GM23338 (cell line): ENCODE measurements at regions not wholly inside any gene's neighbourhood (a gene's known extent, or its start where the extent isn't known, plus 50 kb on each side); places are given as distances from the start of the nearest gene placed in this dataset.

Source experiments
- ATAC-seq: fragments of 200-7000 bp; cut with Tn5 transposase; 3 replicates; pipeline ENCODE4 v1.9.1; 2020
- DNase-seq: peaks from one replicate; pipeline ENCODE4 v3.0.0-alpha.2; 2015; ENCODE audit warnings: low spot score
- H2AFZ ChIP-seq: fragments of 200-600 bp; sonication (generic); 2 replicates; pipeline ENCODE4 v1.8.0; 2016; ENCODE audit warnings: antibody characterized with exemption, mild to moderate bottlenecking, moderate library complexity
- H3F3A ChIP-seq: fragments of 200-600 bp; sonication (generic); replicated peaks from 2 replicates; pipeline ENCODE4 v1.8.0; 2017; ENCODE audit warnings: antibody characterized with exemption, mixed run types, low read depth
- H3K27ac ChIP-seq: fragments of 200-600 bp; sonication (generic); 2 replicates; pipeline ENCODE4 v1.6.1; 2016; ENCODE audit warnings: low read depth
- H3K27me3 ChIP-seq: fragments of 200-600 bp; sonication (generic); 2 replicates; pipeline ENCODE4 v1.8.0; 2016; ENCODE audit warnings: mild to moderate bottlenecking, mixed run types, moderate library complexity; ENCODE audit not compliant: insufficient read depth
- H3K36me3 ChIP-seq: fragments of 200-600 bp; sonication (generic); 2 replicates; pipeline ENCODE4 v1.8.0; 2016; ENCODE audit warnings: mild to moderate bottlenecking; ENCODE audit not compliant: insufficient read depth
- H3K4me1 ChIP-seq: fragments of 200-600 bp; sonication (generic); 2 replicates; pipeline ENCODE4 v1.8.0; 2016; ENCODE audit warnings: mild to moderate bottlenecking, moderate library complexity; ENCODE audit not compliant: insufficient read depth
- H3K4me2 ChIP-seq: fragments of 200-600 bp; sonication (generic); 2 replicates; pipeline ENCODE4 v1.7.1; 2017; ENCODE audit warnings: mixed run types
- H3K4me3 ChIP-seq: fragments of 200-600 bp; sonication (generic); 2 replicates; pipeline ENCODE4 v1.6.1; 2016; ENCODE audit warnings: mixed run types
- H3K79me2 ChIP-seq: fragments of 200-600 bp; sonication (generic); replicated peaks from 2 replicates; pipeline ENCODE4 v1.8.0; 2017; ENCODE audit warnings: mild to moderate bottlenecking; ENCODE audit not compliant: insufficient read depth
- H3K9me2 ChIP-seq: fragments of 200-600 bp; sonication (generic); 2 replicates; pipeline ENCODE4 v1.8.0; 2017; ENCODE audit not compliant: insufficient read depth
- H4K20me1 ChIP-seq: fragments of 200-600 bp; sonication (generic); replicated peaks from 2 replicates; pipeline ENCODE4 v1.8.0; 2017; ENCODE audit warnings: mild to moderate bottlenecking; ENCODE audit not compliant: insufficient read depth
- H3K27ac Mint-ChIP-seq: 2 replicates; pipeline ENCODE4 v1.8.0; 2020; ENCODE audit warnings: inconsistent platforms, mild to moderate bottlenecking, moderate library complexity, mixed read lengths
- H3K27me3 Mint-ChIP-seq: 3 replicates; pipeline ENCODE4 v1.8.0; 2022; ENCODE audit warnings: low read depth, mild to moderate bottlenecking, moderate library complexity, mixed read lengths, inconsistent platforms; ENCODE audit not compliant: insufficient read depth, poor library complexity
- H3K36me3 Mint-ChIP-seq: 3 replicates; pipeline ENCODE4 v1.8.0; 2021; ENCODE audit warnings: low read depth, mild to moderate bottlenecking, inconsistent platforms, moderate library complexity, mixed read lengths
- H3K4me1 Mint-ChIP-seq: 3 replicates; pipeline ENCODE4 v1.8.0; 2020; ENCODE audit warnings: mild to moderate bottlenecking, inconsistent platforms, mixed read lengths
- H3K4me3 Mint-ChIP-seq: 3 replicates; pipeline ENCODE4 v1.8.0; 2021; ENCODE audit warnings: moderate library complexity, mild to moderate bottlenecking, inconsistent platforms, mixed read lengths
- H3K9me3 Mint-ChIP-seq: 3 replicates; pipeline ENCODE4 v1.8.0; 2020; ENCODE audit warnings: moderate library complexity, mild to moderate bottlenecking, inconsistent platforms, mixed read lengths
- CREB1 ChIP-seq: fragments of 250-450 bp; sonication (Bioruptor Pico); IDR thresholded peaks from 2 replicates; pipeline ENCODE4 v1.5.0; 2020; ENCODE audit warnings: low read depth, mild to moderate bottlenecking, moderate library complexity
- EZH2 ChIP-seq: fragments of 200-600 bp; sonication (generic); IDR thresholded peaks from one replicate; pipeline ENCODE4 v1.8.0; 2017; ENCODE audit warnings: antibody characterized with exemption, mild to moderate bottlenecking, low read depth; ENCODE audit not compliant: unreplicated experiment
- NANOG ChIP-seq: IDR thresholded peaks from 2 replicates; pipeline ENCODE4 v1.6.1; 2016; ENCODE audit warnings: antibody characterized with exemption, borderline replicate concordance
- STAT1 ChIP-seq: IDR thresholded peaks from one replicate; pipeline ENCODE4 v1.6.1; 2016; ENCODE audit warnings: antibody characterized with exemption; ENCODE audit not compliant: unreplicated experiment
- ZNF331 ChIP-seq: fragments of 250-450 bp; sonication (Bioruptor Pico); IDR thresholded peaks from 2 replicates; pipeline ENCODE4 v1.5.0; 2020; ENCODE audit warnings: low read depth, mild to moderate bottlenecking, moderate library complexity
- TF ChIP-seq, protein P1 (sequence below): fragments of 250-450 bp; sonication (Bioruptor Pico); IDR thresholded peaks from 2 replicates; pipeline ENCODE4 v1.5.0; 2020; ENCODE audit warnings: mild to moderate bottlenecking, moderate library complexity
- TF ChIP-seq, protein P2 (sequence below), 2 experiments: fragments of 200-600 bp in 1 of 2; sonication (generic) in 1 of 2; conservative IDR thresholded peaks; 2 replicates each; pipeline versions ENCODE4 v1.5.1 to v1.6.1; 2016 to 2017; ENCODE audit warnings: antibody characterized with exemption in 2 of 2, low read depth in 2 of 2, mild to moderate bottlenecking in 2 of 2, moderate library complexity in 1 of 2

DNA sequence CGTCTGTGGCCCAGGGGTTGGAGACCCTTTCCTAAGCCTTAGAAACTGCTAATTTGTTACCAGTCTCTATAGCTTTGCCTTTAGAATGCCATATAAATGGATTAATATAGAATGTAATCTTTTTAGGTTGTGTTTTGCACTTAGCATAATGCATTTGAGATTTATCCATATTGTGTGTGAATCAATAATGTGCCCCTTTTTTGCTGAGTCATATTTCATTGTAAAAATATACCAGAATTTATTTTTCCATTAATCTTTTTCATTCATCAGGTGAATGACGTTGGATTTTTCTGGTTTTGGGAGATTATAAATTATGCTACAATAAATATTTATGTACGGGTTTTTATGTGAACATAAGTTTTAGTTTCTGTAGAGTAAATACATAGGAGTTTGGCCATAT, 478.8 kb upstream of the MAGEB18 start (continued):
- TF ChIP-seq, protein P1, sequence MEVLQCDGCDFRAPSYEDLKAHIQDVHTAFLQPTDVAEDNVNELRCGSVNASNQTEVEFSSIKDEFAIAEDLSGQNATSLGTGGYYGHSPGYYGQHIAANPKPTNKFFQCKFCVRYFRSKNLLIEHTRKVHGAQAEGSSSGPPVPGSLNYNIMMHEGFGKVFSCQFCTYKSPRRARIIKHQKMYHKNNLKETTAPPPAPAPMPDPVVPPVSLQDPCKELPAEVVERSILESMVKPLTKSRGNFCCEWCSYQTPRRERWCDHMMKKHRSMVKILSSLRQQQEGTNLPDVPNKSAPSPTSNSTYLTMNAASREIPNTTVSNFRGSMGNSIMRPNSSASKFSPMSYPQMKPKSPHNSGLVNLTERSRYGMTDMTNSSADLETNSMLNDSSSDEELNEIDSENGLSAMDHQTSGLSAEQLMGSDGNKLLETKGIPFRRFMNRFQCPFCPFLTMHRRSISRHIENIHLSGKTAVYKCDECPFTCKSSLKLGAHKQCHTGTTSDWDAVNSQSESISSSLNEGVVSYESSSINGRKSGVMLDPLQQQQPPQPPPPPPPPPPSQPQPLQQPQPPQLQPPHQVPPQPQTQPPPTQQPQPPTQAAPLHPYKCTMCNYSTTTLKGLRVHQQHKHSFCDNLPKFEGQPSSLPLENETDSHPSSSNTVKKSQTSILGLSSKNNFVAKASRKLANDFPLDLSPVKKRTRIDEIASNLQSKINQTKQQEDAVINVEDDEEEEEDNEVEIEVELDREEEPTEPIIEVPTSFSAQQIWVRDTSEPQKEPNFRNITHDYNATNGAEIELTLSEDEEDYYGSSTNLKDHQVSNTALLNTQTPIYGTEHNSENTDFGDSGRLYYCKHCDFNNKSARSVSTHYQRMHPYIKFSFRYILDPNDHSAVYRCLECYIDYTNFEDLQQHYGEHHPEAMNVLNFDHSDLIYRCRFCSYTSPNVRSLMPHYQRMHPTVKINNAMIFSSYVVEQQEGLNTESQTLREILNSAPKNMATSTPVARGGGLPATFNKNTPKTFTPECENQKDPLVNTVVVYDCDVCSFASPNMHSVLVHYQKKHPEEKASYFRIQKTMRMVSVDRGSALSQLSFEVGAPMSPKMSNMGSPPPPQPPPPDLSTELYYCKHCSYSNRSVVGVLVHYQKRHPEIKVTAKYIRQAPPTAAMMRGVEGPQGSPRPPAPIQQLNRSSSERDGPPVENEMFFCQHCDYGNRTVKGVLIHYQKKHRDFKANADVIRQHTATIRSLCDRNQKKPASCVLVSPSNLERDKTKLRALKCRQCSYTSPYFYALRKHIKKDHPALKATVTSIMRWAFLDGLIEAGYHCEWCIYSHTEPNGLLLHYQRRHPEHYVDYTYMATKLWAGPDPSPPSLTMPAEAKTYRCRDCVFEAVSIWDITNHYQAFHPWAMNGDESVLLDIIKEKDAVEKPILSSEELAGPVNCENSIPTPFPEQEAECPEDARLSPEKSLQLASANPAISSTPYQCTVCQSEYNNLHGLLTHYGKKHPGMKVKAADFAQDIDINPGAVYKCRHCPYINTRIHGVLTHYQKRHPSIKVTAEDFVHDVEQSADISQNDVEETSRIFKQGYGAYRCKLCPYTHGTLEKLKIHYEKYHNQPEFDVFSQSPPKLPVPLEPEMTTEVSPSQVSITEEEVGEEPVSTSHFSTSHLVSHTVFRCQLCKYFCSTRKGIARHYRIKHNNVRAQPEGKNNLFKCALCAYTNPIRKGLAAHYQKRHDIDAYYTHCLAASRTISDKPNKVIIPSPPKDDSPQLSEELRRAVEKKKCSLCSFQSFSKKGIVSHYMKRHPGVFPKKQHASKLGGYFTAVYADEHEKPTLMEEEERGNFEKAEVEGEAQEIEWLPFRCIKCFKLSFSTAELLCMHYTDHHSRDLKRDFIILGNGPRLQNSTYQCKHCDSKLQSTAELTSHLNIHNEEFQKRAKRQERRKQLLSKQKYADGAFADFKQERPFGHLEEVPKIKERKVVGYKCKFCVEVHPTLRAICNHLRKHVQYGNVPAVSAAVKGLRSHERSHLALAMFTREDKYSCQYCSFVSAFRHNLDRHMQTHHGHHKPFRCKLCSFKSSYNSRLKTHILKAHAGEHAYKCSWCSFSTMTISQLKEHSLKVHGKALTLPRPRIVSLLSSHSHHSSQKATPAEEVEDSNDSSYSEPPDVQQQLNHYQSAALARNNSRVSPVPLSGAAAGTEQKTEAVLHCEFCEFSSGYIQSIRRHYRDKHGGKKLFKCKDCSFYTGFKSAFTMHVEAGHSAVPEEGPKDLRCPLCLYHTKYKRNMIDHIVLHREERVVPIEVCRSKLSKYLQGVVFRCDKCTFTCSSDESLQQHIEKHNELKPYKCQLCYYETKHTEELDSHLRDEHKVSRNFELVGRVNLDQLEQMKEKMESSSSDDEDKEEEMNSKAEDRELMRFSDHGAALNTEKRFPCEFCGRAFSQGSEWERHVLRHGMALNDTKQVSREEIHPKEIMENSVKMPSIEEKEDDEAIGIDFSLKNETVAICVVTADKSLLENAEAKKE: no peak
- TF ChIP-seq STAT1: no peak

GRCh38 chrX:25663701-25664100, 474.4 kb upstream of the MAGEB18 start:
- H3K79me2 ChIP-seq: no peaks in the 10 kb centered on the region
- no peaks in the 10 kb centered on the region for H3K36me3 ChIP-seq
- Mint-ChIP-seq H3K4me3 (no peak overlapping the region), H3K4me1 (no peaks in the 10 kb centered on the region), H3K27me3 (no peaks in the 10 kb centered on the region), H3K9me3 (no peaks in the 10 kb centered on the region), H3K36me3 (no peaks in the 10 kb centered on the region), H3K27ac (no peak overlapping the region)
- ATAC-seq (no peak), DNase-seq (no peak)
- H2AFZ ChIP-seq: no peak overlapping the region
- no peaks in the 10 kb centered on the region for H3K9me2 ChIP-seq
- no peak overlapping the region for H3K27ac ChIP-seq
- no peaks in the 10 kb centered on the region for H3K27me3 ChIP-seq
- no peaks in the 10 kb centered on the region for H3K4me1 ChIP-seq
- H3F3A ChIP-seq: no peaks in the 10 kb centered on the region
- H3K4me3 ChIP-seq: no peak overlapping the region
- H4K20me1 ChIP-seq: no peaks in the 10 kb centered on the region
- H3K4me2 ChIP-seq: no peak overlapping the region
- TF ChIP-seq CREB1 (CRISPR knock-in tag): no peak
- TF ChIP-seq NANOG: no peak
- TF ChIP-seq, protein P1: no peak
- TF ChIP-seq ZNF331 (CRISPR knock-in tag): no peak
- no peak for TF ChIP-seq EZH2
- TF ChIP-seq, protein P2, sequence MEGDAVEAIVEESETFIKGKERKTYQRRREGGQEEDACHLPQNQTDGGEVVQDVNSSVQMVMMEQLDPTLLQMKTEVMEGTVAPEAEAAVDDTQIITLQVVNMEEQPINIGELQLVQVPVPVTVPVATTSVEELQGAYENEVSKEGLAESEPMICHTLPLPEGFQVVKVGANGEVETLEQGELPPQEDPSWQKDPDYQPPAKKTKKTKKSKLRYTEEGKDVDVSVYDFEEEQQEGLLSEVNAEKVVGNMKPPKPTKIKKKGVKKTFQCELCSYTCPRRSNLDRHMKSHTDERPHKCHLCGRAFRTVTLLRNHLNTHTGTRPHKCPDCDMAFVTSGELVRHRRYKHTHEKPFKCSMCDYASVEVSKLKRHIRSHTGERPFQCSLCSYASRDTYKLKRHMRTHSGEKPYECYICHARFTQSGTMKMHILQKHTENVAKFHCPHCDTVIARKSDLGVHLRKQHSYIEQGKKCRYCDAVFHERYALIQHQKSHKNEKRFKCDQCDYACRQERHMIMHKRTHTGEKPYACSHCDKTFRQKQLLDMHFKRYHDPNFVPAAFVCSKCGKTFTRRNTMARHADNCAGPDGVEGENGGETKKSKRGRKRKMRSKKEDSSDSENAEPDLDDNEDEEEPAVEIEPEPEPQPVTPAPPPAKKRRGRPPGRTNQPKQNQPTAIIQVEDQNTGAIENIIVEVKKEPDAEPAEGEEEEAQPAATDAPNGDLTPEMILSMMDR (conservative IDR thresholded peaks at IDR 0.05; ENCODE audit: low read depth in 2 of 2): no peak
